ENCODE measurements at regions not wholly inside any gene's neighbourhood (a gene's known extent, or its start where the extent isn't known, plus 50 kb on each side); places are given as distances from the start of the nearest gene placed in this dataset.
"Not testable (repeated sequence)": the region's sequence is repeated elsewhere in the genome, so short reads cannot be mapped to it uniquely, and the experiment has no call there.

DNA sequence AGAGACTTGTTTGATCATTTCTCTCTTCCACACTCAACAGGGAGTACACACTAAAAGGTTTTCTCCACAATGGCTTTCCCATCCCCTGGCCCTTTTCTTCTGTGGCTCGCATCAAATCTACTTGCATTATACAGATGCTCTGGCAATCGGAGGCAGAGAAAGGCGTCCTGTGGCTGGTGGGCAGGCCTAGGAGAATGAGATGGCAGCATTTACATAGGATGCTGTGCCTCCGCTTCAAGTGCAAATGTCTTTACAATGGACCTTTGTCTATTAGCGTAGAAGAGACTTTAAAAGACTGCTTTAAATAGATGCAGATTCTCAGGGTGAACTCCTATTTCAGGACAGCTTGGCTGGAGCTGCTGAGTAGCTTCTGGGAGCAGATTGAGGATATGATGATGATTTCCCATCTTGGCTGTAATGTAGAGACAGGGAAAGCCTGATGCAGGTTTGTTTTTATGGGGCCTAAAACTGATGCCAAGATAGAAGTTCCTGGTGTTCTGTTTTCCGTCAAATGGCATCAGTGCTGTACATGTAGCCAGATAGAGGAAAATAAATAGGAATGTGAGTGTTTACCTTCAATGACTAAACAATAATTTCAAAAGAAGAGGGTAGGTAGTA lies 423.4 kb downstream of the RND3 start:
- no peak overlapping the region for H3K27ac ChIP-seq (ENCODE audit: low read length)
- TF ChIP-seq EZH2phosphoT487 (IDR thresholded peaks at IDR 0.05; ENCODE audit: low read depth): no peak
- TF ChIP-seq, protein P1, sequence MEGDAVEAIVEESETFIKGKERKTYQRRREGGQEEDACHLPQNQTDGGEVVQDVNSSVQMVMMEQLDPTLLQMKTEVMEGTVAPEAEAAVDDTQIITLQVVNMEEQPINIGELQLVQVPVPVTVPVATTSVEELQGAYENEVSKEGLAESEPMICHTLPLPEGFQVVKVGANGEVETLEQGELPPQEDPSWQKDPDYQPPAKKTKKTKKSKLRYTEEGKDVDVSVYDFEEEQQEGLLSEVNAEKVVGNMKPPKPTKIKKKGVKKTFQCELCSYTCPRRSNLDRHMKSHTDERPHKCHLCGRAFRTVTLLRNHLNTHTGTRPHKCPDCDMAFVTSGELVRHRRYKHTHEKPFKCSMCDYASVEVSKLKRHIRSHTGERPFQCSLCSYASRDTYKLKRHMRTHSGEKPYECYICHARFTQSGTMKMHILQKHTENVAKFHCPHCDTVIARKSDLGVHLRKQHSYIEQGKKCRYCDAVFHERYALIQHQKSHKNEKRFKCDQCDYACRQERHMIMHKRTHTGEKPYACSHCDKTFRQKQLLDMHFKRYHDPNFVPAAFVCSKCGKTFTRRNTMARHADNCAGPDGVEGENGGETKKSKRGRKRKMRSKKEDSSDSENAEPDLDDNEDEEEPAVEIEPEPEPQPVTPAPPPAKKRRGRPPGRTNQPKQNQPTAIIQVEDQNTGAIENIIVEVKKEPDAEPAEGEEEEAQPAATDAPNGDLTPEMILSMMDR (IDR thresholded peaks at IDR 0.05; ENCODE audit: low read depth, low read length): no peak
- no peak overlapping the region for H3K9ac ChIP-seq (ENCODE audit: low read length)
- H3K27me3 ChIP-seq (ENCODE audit: low read depth, low read length): no peaks in the 10 kb centered on the region
- no peak overlapping the region for H2AFZ ChIP-seq (ENCODE audit: low read depth, low read length)
- H3K9me3 ChIP-seq (ENCODE audit: insufficient read depth, low read length): no peaks in the 10 kb centered on the region
- H3K4me3 ChIP-seq (ENCODE audit: low read length): no peak overlapping the region
- H3K79me2 ChIP-seq (ENCODE audit: low read length): no peaks in the 10 kb centered on the region
- no peak overlapping the region for H3K4me2 ChIP-seq (ENCODE audit: low read length)
- H3K36me3 ChIP-seq (replicated peaks; ENCODE audit: low read depth, low read length): no peaks in the 10 kb centered on the region
- no peaks in the 10 kb centered on the region for H4K20me1 ChIP-seq (ENCODE audit: insufficient read depth, low read length)
- H3K4me1 ChIP-seq (ENCODE audit: low read length): no peaks in the 10 kb centered on the region

DNA sequence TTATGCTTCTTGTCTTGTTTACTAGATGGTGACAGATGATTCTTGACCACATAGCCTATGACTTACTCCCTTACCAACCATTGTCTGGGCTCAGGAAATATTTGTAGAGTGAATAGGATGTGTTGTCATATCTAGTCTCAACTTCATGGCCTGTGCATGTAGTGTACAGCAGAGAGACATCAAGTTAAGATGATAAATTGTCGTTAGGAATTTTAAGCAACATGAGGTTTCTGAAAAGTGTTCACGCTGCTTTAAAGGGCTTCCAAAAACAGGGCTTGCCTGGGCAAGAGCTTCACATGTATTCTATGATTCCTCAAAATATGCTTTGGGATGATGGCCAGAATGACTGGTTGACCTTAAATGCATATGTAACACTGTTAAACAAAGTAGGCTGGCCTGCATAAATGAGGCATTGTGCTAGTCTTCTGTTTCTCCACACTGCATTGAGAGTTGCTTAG lies 424.0 kb downstream of the RND3 start:
- Histone ChIP-seq H3K4me2 (ENCODE audit: low read length) (no peak overlapping the region), H3K27ac (ENCODE audit: low read length) (no peak overlapping the region)

DNA sequence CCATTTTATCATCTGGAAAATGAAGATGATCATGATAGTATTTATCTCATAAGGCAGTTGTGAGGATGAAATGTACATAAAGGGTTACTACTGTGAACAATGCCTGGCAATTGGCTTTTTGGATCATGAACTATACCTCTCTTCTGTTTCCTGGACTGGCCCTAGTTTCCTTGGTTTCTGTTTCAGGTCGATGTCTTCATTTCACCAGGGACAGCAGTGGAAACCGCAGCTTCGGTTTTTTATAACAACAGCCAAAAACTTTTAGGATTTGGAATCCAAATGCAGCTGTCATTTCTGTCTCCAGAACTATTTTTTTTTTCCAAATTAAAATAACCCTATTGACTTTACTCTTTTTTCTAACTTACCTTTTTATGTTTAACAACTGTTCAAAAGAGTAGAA lies 425.1 kb downstream of the RND3 start:
- Histone ChIP-seq H3K27me3 (ENCODE audit: low read depth, low read length) (no peaks in the 10 kb centered on the region), H2AFZ (ENCODE audit: low read depth, low read length) (no peak overlapping the region), H3K4me3 (ENCODE audit: low read length) (no peak overlapping the region), H3K9ac (ENCODE audit: low read length) (no peak overlapping the region), H3K9me3 (ENCODE audit: insufficient read depth, low read length) (no peaks in the 10 kb centered on the region), H3K79me2 (ENCODE audit: low read length) (no peaks in the 10 kb centered on the region), H3K4me2 (ENCODE audit: low read length) (no peak overlapping the region), H4K20me1 (ENCODE audit: insufficient read depth, low read length) (no peaks in the 10 kb centered on the region), H3K36me3 (replicated peaks; ENCODE audit: low read depth, low read length) (no peaks in the 10 kb centered on the region), H3K4me1 (ENCODE audit: low read length) (no peaks in the 10 kb centered on the region), H3K27ac (ENCODE audit: low read length) (no peak overlapping the region)
- no peak for TF ChIP-seq EZH2phosphoT487 (IDR thresholded peaks at IDR 0.05; ENCODE audit: low read depth)
- TF ChIP-seq, protein P1 (IDR thresholded peaks at IDR 0.05; ENCODE audit: low read depth, low read length): no peak

More for the DNA sequence above, 424.0 kb downstream of the RND3 start:
- Histone ChIP-seq H3K36me3 (replicated peaks; ENCODE audit: low read depth, low read length) (no peaks in the 10 kb centered on the region), H3K4me3 (ENCODE audit: low read length) (no peak overlapping the region), H3K9ac (ENCODE audit: low read length) (no peak overlapping the region), H3K9me3 (ENCODE audit: insufficient read depth, low read length) (no peaks in the 10 kb centered on the region), H4K20me1 (ENCODE audit: insufficient read depth, low read length) (no peaks in the 10 kb centered on the region), H3K4me1 (ENCODE audit: low read length) (no peaks in the 10 kb centered on the region), H3K79me2 (ENCODE audit: low read length) (no peaks in the 10 kb centered on the region), H3K27me3 (ENCODE audit: low read depth, low read length) (no peaks in the 10 kb centered on the region), H2AFZ (ENCODE audit: low read depth, low read length) (no peak overlapping the region)
- no peak for TF ChIP-seq EZH2phosphoT487 (IDR thresholded peaks at IDR 0.05; ENCODE audit: low read depth)
- TF ChIP-seq, protein P1 (IDR thresholded peaks at IDR 0.05; ENCODE audit: low read depth, low read length): no peak

DNA sequence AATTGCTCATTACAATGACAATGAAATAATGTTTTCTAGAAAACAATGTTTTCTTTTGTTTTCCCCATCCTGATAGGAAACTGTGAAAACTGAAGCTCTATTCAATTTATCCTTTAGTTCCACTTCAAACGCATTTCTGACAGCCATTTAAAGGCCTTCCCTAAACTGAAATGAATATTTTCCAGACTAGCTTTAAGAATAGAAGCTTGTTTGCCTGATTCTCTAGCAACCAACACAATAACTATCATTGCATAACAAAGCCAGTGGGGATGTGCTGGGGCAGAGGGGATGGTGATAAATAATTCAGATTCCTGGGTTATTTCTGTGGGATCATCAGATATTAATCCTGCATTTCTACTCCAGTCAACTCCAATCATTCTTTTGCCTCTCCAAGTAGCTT lies 427.1 kb downstream of the RND3 start:
- Histone ChIP-seq H3K27me3 (ENCODE audit: low read depth, low read length) (no peaks in the 10 kb centered on the region), H3K9me3 (ENCODE audit: insufficient read depth, low read length) (no peaks in the 10 kb centered on the region), H3K4me3 (ENCODE audit: low read length) (no peak overlapping the region), H3K4me2 (ENCODE audit: low read length) (no peak overlapping the region), H4K20me1 (ENCODE audit: insufficient read depth, low read length) (no peaks in the 10 kb centered on the region), H3K36me3 (replicated peaks; ENCODE audit: low read depth, low read length) (no peaks in the 10 kb centered on the region), H2AFZ (ENCODE audit: low read depth, low read length) (no peak overlapping the region), H3K9ac (ENCODE audit: low read length) (no peak overlapping the region), H3K4me1 (ENCODE audit: low read length) (no peaks in the 10 kb centered on the region), H3K27ac (ENCODE audit: low read length) (no peak overlapping the region), H3K79me2 (ENCODE audit: low read length) (no peaks in the 10 kb centered on the region)
- no peak for TF ChIP-seq EZH2phosphoT487 (IDR thresholded peaks at IDR 0.05; ENCODE audit: low read depth)
- TF ChIP-seq, protein P1 (IDR thresholded peaks at IDR 0.05; ENCODE audit: low read depth, low read length): no peak

DNA sequence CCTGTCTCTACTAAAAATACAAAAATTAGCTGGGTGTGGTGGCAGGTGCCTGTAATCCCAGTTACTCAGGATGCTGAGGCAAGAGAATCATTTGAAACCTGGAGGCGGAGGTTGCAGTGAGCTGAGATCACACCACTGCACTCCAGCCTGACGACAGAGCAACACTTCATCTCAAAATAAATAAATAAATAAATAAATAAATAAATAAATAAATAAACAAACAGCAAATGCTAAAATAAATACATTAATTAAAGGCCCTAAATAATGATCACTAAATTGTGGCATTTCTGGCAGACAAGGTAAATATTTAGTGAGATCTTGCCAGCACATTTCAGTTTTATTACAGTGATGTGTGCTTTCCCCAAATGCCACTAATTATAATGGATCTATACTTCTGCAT lies 427.8 kb downstream of the RND3 start:
- H3K79me2 ChIP-seq (ENCODE audit: low read length); H3K4me2 ChIP-seq (ENCODE audit: low read length); H3K4me1 ChIP-seq (ENCODE audit: low read length); H4K20me1 ChIP-seq (ENCODE audit: insufficient read depth, low read length); H3K27me3 ChIP-seq (ENCODE audit: low read depth, low read length); H3K36me3 ChIP-seq (replicated peaks; ENCODE audit: low read depth, low read length); H3K4me3 ChIP-seq (ENCODE audit: low read length); H3K9ac ChIP-seq (ENCODE audit: low read length); H3K9me3 ChIP-seq (ENCODE audit: insufficient read depth, low read length); H2AFZ ChIP-seq (ENCODE audit: low read depth, low read length); H3K27ac ChIP-seq (ENCODE audit: low read length): not testable (repeated sequence)
